M059J (cell line): ENCODE measurements at regions not wholly inside any gene's neighbourhood (a gene's known extent, or its start where the extent isn't known, plus 50 kb on each side); places are given as distances from the start of the nearest gene placed in this dataset.

Experiments
- DNase-seq: peaks from one replicate; pipeline ENCODE4 v3.0.0-alpha.2; 2012; ENCODE audit warnings: low read depth

- no peak for DNase-seq
Measured at GRCh38 chr2:138439733-138440132, 61.8 kb upstream of the SPOPL start.

GRCh38 chr2:138440759-138441158 lies 60.8 kb upstream of the SPOPL start:
- DNase-seq: peak; percentile 7

GRCh38 chr2:138441916-138442315 lies 59.7 kb upstream of the SPOPL start:
- no peak for DNase-seq

GRCh38 chr2:138444411-138444810 lies 57.2 kb upstream of the SPOPL start:
- DNase-seq: no peak

GRCh38 chr2:138445227-138445626 lies 56.3 kb upstream of the SPOPL start:
- no peak for DNase-seq

- no peak for DNase-seq
Measured at GRCh38 chr2:138446043-138446442, 55.5 kb upstream of the SPOPL start.

GRCh38 chr2:138447889-138448570 lies 53.5 kb upstream of the SPOPL start:
- no peak for DNase-seq
